Left lung (tissue), 4 donors: ENCODE measurements at regions not wholly inside any gene's neighbourhood (a gene's known extent, or its start where the extent isn't known, plus 50 kb on each side); places are given as distances from the start of the nearest gene placed in this dataset.

Experiments used
- ATAC-seq: fragments of 200-7000 bp; cut with Tn5 transposase; one replicate; pipeline ENCODE4 v1.9.1; 2020; ENCODE audit warnings: moderate library complexity
- DNase-seq, 4 donors: peaks; one replicate each; pipeline ENCODE4 v3.0.0-alpha.2; 2013 to 2020
- H3K27ac ChIP-seq, 2 donors: fragments of 200-600 bp; sonication (generic) in 1 of 2; one replicate each; pipeline versions ENCODE4 v1.5.0 to v1.8.0; 2020 to 2021
- H3K27me3 ChIP-seq, 2 donors: fragments of 200-600 bp; sonication (generic) in 1 of 2; one replicate each; pipeline versions ENCODE4 v1.5.0 to v1.8.0; 2020 to 2021
- H3K36me3 ChIP-seq, 2 donors: fragments of 200-600 bp; sonication (generic) in 1 of 2; one replicate each; pipeline versions ENCODE4 v1.5.0 to v1.8.0; 2020 to 2021
- H3K4me1 ChIP-seq, 2 donors: fragments of 200-600 bp; one replicate each; pipeline ENCODE4 v1.8.0; 2021
- H3K4me3 ChIP-seq, 2 donors: fragments of 200-600 bp; sonication (generic) in 1 of 2; one replicate each; pipeline versions ENCODE4 v1.5.0 to v1.8.0; 2020 to 2021; ENCODE audit warnings: mild to moderate bottlenecking in 1 of 2
- H3K9me3 ChIP-seq, 2 donors: fragments of 200-600 bp; sonication (generic) in 1 of 2; one replicate each; pipeline versions ENCODE4 v1.5.0 to v1.8.0; 2020 to 2021
- intact Hi-C, 2 donors: fragments of 100-400 bp; cut with DNase I; formaldehyde crosslinking; loops; one replicate each; pipeline versions ENCODE4 v1.11.2 to v1.14.2; 2022
- TF ChIP-seq, protein P1 (sequence below), 2 donors: fragments of 200-600 bp; sonication (generic) in 1 of 2; IDR thresholded peaks; one replicate each; pipeline versions ENCODE4 v1.5.0 to v1.8.0; 2021; ENCODE audit warnings: antibody characterized with exemption in 2 of 2
- donor health status: DM: no; HTN: yes; CAD: no.
- donor health status: DM: no; HTN: no; CAD: no.

DNA sequence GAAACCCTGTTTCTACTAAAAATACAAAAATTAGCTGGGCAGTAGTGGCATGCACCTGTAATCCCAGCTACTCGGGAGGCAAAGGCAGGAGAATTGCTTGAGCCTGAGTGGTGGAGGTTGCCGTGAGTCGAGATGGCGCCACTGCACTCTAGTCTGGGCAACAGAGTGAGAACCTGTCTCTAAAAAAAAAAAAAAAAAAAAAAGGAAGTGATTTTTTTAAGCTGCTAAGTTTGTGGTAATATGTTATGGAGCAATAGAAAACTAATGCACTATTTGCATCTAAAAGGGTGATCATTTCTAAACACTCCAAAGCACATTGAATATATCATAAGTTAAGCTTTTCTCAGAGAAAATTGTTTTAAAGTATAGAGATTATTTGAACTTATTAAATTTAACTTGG lies 244.8 kb upstream of the SPAG17 start:
- no peak for ATAC-seq
- TF ChIP-seq, protein P1, sequence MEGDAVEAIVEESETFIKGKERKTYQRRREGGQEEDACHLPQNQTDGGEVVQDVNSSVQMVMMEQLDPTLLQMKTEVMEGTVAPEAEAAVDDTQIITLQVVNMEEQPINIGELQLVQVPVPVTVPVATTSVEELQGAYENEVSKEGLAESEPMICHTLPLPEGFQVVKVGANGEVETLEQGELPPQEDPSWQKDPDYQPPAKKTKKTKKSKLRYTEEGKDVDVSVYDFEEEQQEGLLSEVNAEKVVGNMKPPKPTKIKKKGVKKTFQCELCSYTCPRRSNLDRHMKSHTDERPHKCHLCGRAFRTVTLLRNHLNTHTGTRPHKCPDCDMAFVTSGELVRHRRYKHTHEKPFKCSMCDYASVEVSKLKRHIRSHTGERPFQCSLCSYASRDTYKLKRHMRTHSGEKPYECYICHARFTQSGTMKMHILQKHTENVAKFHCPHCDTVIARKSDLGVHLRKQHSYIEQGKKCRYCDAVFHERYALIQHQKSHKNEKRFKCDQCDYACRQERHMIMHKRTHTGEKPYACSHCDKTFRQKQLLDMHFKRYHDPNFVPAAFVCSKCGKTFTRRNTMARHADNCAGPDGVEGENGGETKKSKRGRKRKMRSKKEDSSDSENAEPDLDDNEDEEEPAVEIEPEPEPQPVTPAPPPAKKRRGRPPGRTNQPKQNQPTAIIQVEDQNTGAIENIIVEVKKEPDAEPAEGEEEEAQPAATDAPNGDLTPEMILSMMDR (IDR thresholded peaks at IDR 0.05) = no peak
- H3K27me3 ChIP-seq = no peaks in the 10 kb centered on the region
- no peak overlapping the region for H3K4me3 ChIP-seq
- no peaks in the 10 kb centered on the region for H3K9me3 ChIP-seq
- no peak for DNase-seq
- H3K27ac ChIP-seq = no peak overlapping the region
- H3K36me3 ChIP-seq = no peaks in the 10 kb centered on the region
- intact Hi-C loops = no loop called here
- H3K4me1 ChIP-seq = no peaks in the 10 kb centered on the region

DNA sequence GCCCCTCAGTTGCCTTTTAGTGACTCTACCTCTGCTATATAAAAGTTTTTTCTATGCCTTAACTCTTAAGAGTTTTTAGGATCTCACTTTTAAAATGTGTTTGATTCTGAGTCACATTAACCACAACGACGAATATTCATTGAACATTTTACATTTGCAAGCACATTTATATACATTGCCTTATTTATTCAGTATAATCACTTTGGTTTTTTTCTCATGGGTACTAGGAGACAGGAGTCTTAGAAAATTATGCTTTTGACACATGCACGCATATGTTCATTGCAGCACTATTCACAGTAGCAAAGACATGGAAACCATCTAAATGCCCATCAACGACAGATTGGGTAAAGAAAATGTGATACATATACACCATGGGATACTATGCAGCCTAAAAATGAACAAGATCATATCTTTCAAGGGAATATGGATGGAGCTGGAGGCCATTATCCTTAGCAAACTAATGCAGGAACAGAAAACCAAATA lies 236.9 kb upstream of the SPAG17 start:
- Histone ChIP-seq H3K9me3 (peaks cover 0 to 2% of the 10 kb centered on the region in 2 donors), H3K4me3 (no peak overlapping the region), H3K36me3 (no peaks in the 10 kb centered on the region), H3K27ac (no peak overlapping the region), H3K27me3 (no peaks in the 10 kb centered on the region), H3K4me1 (no peaks in the 10 kb centered on the region)
- ATAC-seq (no peak), DNase-seq (no peak)
- TF ChIP-seq, protein P1 (IDR thresholded peaks at IDR 0.05) = no peak
- intact Hi-C loops = no loop called here

DNA sequence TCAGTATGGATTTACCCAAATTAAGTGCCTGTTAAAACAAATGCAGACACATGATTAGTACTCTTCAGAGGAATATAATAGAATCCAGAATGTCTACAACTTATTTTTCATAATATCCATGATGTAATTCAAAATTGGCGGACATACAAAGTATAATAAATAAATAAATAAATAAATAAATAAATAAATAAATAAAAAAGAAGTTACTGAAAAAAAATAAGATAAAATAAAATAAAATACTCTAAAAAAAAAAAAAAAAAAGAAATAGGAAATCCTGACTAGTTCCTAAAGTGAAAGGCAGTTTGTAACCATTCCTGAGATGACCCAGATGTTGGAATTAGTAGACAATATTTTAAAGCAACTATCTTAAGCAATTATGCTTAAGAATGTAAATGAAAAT lies 219.0 kb upstream of the SPAG17 start:
- Histone ChIP-seq H3K27ac (no peak overlapping the region), H3K9me3 (peaks cover 0 to 24% of the 10 kb centered on the region in 2 donors), H3K4me3 (no peak overlapping the region), H3K4me1 (no peaks in the 10 kb centered on the region), H3K36me3 (no peaks in the 10 kb centered on the region), H3K27me3 (no peaks in the 10 kb centered on the region)
- TF ChIP-seq, protein P1 (IDR thresholded peaks at IDR 0.05) = no peak
- no peak for DNase-seq
- intact Hi-C loops = no loop called here
- no peak for ATAC-seq

DNA sequence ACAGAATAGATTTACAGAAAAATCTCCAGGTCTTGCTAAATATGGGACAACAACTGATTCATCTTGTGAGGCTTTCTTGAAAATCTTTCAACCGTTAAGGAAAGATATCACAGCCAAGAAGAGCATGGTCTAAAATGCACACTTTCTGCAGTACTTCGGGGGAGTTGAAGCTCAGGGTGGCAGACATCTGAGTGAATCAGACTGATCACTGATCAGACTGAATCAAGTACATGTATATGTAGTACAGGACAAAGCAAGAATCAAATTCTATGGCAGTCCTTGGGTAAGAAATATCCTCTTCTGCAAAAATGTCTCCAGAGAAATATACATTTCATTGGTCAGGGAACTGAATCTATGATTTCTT lies 212.4 kb upstream of the SPAG17 start:
- Histone ChIP-seq H3K27ac (no peak overlapping the region), H3K4me1 (no peaks in the 10 kb centered on the region), H3K4me3 (no peak overlapping the region), H3K27me3 (no peaks in the 10 kb centered on the region), H3K9me3 (no peaks in the 10 kb centered on the region), H3K36me3 (no peaks in the 10 kb centered on the region)
- TF ChIP-seq, protein P1 (IDR thresholded peaks at IDR 0.05) = no peak
- intact Hi-C loops = no loop called here
- no peak for DNase-seq
- ATAC-seq = no peak

DNA sequence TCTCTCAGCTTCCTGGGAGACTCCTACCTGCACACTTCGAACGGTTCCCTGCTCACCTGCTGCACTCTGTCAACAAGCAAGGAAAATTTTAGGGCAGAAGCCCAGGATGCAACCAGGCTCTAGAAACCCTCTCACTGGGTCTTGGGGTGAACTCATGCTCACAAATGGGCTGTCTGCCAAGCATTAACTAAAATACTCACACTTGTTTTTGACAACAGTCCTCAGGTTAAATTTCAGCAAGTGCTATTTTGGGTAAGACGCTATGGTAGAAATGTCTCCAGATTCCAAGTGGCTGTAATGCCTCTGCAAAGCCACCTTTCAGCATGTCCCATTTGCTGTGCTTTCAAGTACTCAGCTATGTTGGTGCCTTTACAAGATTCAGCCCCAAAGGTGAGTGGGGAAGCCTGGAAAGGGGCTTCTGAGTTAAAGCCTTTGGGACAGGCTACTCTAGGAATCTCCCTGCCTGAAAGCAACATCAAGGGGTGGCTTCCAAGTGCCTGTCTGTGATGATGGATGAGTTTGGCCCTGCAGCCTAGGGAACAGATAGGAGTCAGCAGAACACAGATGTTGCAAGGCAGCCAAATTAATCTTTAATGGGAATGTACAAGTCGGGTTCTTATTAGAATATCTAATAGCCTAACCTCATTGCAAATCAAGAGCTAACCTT lies 211.9 kb upstream of the SPAG17 start:
- no peaks in the 10 kb centered on the region for H3K4me1 ChIP-seq
- intact Hi-C loops = no loop called here
- no peak overlapping the region for H3K4me3 ChIP-seq
- no peaks in the 10 kb centered on the region for H3K27me3 ChIP-seq
- peak in 2 of 4 donors; percentile 18 to 50 for DNase-seq
- no peaks in the 10 kb centered on the region for H3K9me3 ChIP-seq
- no peak overlapping the region for H3K27ac ChIP-seq
- TF ChIP-seq, protein P1 (IDR thresholded peaks at IDR 0.05) = no peak
- peak; percentile 27 for ATAC-seq
- no peaks in the 10 kb centered on the region for H3K36me3 ChIP-seq
